ENCODE measurements at regions not wholly inside any gene's neighbourhood (a gene's known extent, or its start where the extent isn't known, plus 50 kb on each side); places are given as distances from the start of the nearest gene placed in this dataset.

- TF ChIP-seq MXI1 (IDR thresholded peaks at IDR 0.05; ENCODE audit: borderline replicate concordance, low read depth, low read length) (no peak), CTCF (conservative IDR thresholded peaks at IDR 0.05; ENCODE audit: low read depth, low read length) (no peak), RAD21 (IDR thresholded peaks at IDR 0.05; ENCODE audit: low read length) (no peak), POLR2A (IDR thresholded peaks at IDR 0.05; ENCODE audit: low read depth, low read length) (no peak), CEBPB (IDR thresholded peaks at IDR 0.05; ENCODE audit: low read depth, low read length) (no peak), MAZ (IDR thresholded peaks at IDR 0.05; ENCODE audit: borderline replicate concordance, low read depth, low read length) (no peak), RCOR1 (IDR thresholded peaks at IDR 0.05; ENCODE audit: insufficient replicate concordance, low read length) (no peak)
- TF ChIP-seq, protein P1, sequence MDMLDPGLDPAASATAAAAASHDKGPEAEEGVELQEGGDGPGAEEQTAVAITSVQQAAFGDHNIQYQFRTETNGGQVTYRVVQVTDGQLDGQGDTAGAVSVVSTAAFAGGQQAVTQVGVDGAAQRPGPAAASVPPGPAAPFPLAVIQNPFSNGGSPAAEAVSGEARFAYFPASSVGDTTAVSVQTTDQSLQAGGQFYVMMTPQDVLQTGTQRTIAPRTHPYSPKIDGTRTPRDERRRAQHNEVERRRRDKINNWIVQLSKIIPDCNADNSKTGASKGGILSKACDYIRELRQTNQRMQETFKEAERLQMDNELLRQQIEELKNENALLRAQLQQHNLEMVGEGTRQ (IDR thresholded peaks at IDR 0.05; ENCODE audit: low read depth, low read length): no peak
Measured at GRCh38 chr4:115740806-115741205, 627.4 kb upstream of the NDST4 start.

Measured in IMR-90 (cell line).